Mesothelial cell of epicardium (in vitro differentiated cells): ENCODE measurements at regions not wholly inside any gene's neighbourhood (a gene's known extent, or its start where the extent isn't known, plus 50 kb on each side); places are given as distances from the start of the nearest gene placed in this dataset.

Source experiments
- DNase-seq, 2 experiments: peaks; one replicate each; pipeline ENCODE4 v3.0.0; 2021; ENCODE audit warnings: low spot score in 2 of 2; ENCODE audit not compliant: unreplicated experiment in 2 of 2
- H3K27ac Mint-ChIP-seq: 2 replicates; pipeline ENCODE4 v1.8.0; 2021; ENCODE audit warnings: mixed read lengths
- H3K27me3 Mint-ChIP-seq: 2 replicates; pipeline ENCODE4 v1.8.0; 2021; ENCODE audit warnings: low read depth, mixed read lengths
- H3K36me3 Mint-ChIP-seq: 2 replicates; pipeline ENCODE4 v1.8.0; 2021; ENCODE audit warnings: mixed read lengths
- H3K4me1 Mint-ChIP-seq: 2 replicates; pipeline ENCODE4 v1.8.0; 2021; ENCODE audit warnings: mixed read lengths
- H3K4me3 Mint-ChIP-seq: 2 replicates; pipeline ENCODE4 v1.8.0; 2021; ENCODE audit warnings: mild to moderate bottlenecking, moderate library complexity, mixed read lengths
- H3K9me3 Mint-ChIP-seq: 2 replicates; pipeline ENCODE4 v1.8.0; 2021; ENCODE audit warnings: mixed read lengths
- CTCF ChIP-seq: fragments of 200-600 bp; sonication (generic); IDR thresholded peaks from one replicate; pipeline ENCODE4 v1.5.0; 2021; ENCODE audit warnings: antibody characterized with exemption; ENCODE audit not compliant: unreplicated experiment

- Mint-ChIP-seq H3K9me3 (peaks cover 8% of the 10 kb centered on the region), H3K36me3 (no peaks in the 10 kb centered on the region), H3K27me3 (no peaks in the 10 kb centered on the region), H3K4me3 (no peak overlapping the region), H3K4me1 (no peaks in the 10 kb centered on the region), H3K27ac (no peak overlapping the region)
- DNase-seq = no peak
- no peak for TF ChIP-seq CTCF
These were observed 1315.4 kb downstream of the SLITRK1 start for GRCh38 chr13:82566864-82567263.

- no peak for TF ChIP-seq CTCF
- H3K27me3 Mint-ChIP-seq = no peaks in the 10 kb centered on the region
- DNase-seq = no peak
- H3K27ac Mint-ChIP-seq = no peak overlapping the region
- H3K9me3 Mint-ChIP-seq = peaks cover 8% of the 10 kb centered on the region
- H3K4me3 Mint-ChIP-seq = no peak overlapping the region
- H3K36me3 Mint-ChIP-seq = no peaks in the 10 kb centered on the region
- no peaks in the 10 kb centered on the region for H3K4me1 Mint-ChIP-seq
These were observed 1317.1 kb downstream of the SLITRK1 start for GRCh38 chr13:82565201-82565600.

GRCh38 chr13:82560889-82561288, 1321.4 kb downstream of the SLITRK1 start:
- Mint-ChIP-seq H3K27me3 (no peaks in the 10 kb centered on the region), H3K36me3 (no peaks in the 10 kb centered on the region), H3K4me1 (no peaks in the 10 kb centered on the region), H3K27ac (no peak overlapping the region), H3K9me3 (peaks cover 10% of the 10 kb centered on the region), H3K4me3 (no peak overlapping the region)
- no peak for DNase-seq
- TF ChIP-seq CTCF = no peak

DNA sequence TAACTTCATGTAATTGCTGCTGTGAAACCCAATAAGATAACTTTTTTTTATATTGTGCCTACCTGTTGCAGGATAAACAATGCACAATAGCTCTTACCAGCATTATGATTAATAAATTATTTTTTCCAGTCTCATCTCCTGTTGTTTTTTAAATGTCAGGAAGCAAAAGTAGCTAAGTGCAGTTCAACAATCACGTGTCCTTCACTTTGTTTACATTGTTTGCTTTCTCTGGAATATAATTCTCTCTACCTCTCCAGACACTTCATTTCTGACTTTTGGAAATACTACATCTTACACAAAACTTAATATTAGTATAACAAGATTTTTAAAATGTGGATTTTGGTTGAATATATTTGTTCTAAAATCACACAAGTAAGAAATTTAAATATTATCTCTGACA, 1359.4 kb downstream of the SLITRK1 start:
- H3K4me3 Mint-ChIP-seq = no peak overlapping the region
- H3K9me3 Mint-ChIP-seq = peaks cover 4% of the 10 kb centered on the region
- no peak for DNase-seq
- no peaks in the 10 kb centered on the region for H3K36me3 Mint-ChIP-seq
- H3K4me1 Mint-ChIP-seq = peaks cover 9% of the 10 kb centered on the region
- TF ChIP-seq CTCF = no peak
- H3K27ac Mint-ChIP-seq = no peak overlapping the region
- H3K27me3 Mint-ChIP-seq = no peaks in the 10 kb centered on the region

DNA sequence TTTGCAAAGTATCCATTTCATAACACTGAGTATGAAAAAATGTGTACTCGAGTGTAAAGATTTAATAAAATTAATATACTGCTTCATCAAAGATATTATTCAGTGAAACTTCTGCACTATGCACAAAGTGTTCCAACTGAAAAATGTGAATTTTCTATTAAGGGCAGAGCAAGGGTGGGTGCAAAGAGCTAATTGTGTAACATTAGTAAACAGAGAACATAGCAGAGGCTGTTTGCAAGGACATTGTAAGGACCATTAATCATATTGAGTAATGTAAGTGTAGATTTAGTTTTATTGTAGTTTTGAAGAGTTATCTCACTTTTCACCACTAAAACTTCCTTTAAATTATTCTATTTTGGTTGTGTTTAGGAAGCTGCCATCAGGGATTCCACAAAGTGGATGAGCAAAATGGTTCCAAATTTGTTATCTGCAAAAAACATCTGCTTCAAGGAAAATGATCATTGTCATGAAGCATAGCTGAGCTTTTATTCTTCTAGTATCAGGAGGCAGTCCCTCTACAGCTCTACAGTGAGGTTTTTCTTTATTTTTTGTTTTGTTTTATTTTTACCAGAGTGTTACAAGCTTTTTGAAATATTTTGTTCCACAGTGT, 1375.4 kb downstream of the SLITRK1 start:
- Mint-ChIP-seq H3K27me3 (no peaks in the 10 kb centered on the region), H3K36me3 (no peaks in the 10 kb centered on the region), H3K4me3 (no peak overlapping the region), H3K9me3 (peaks cover 14% of the 10 kb centered on the region), H3K27ac (no peak overlapping the region), H3K4me1 (no peaks in the 10 kb centered on the region)
- DNase-seq = no peak
- no peak for TF ChIP-seq CTCF

GRCh38 chr13:82501834-82502233, 1380.4 kb downstream of the SLITRK1 start:
- Mint-ChIP-seq H3K4me1 (no peaks in the 10 kb centered on the region), H3K27me3 (no peaks in the 10 kb centered on the region), H3K9me3 (no peaks in the 10 kb centered on the region), H3K36me3 (no peaks in the 10 kb centered on the region), H3K27ac (no peak overlapping the region), H3K4me3 (no peak overlapping the region)
- DNase-seq = no peak
- no peak for TF ChIP-seq CTCF
